Limb (tissue), 2 donors: ENCODE measurements at regions not wholly inside any gene's neighbourhood (a gene's known extent, or its start where the extent isn't known, plus 50 kb on each side); places are given as distances from the start of the nearest gene placed in this dataset.

ENCODE experiments used
- DNase-seq, 2 donors: peaks; one replicate each; pipeline ENCODE4 v3.0.0-alpha.2; 2016; ENCODE audit errors: extremely low spot score in 2 of 2

- no peak for DNase-seq
Observed at GRCh38 chr14:104271391-104271790, 133.0 kb downstream of the KIF26A start.

GRCh38 chr14:104274806-104275205 lies 136.4 kb downstream of the KIF26A start:
- no peak for DNase-seq

GRCh38 chr14:104277416-104278213 lies 139.2 kb downstream of the KIF26A start:
- peak in 1 of 2 donors; percentile 19 for DNase-seq

- DNase-seq: no peak
Observed at GRCh38 chr14:104278214-104278534, 139.8 kb downstream of the KIF26A start.

GRCh38 chr14:104280085-104280901 lies 141.9 kb downstream of the KIF26A start:
- DNase-seq: peak in 1 of 2 donors; percentile 25

- no peak for DNase-seq
Observed at GRCh38 chr14:104280902-104281767, 142.7 kb downstream of the KIF26A start.

GRCh38 chr14:104281768-104282301 lies 143.4 kb downstream of the KIF26A start:
- peak in 1 of 2 donors; percentile 19 for DNase-seq

GRCh38 chr14:104282332-104283196 lies 144.2 kb downstream of the KIF26A start:
- peak in 1 of 2 donors; percentile 38 for DNase-seq

GRCh38 chr14:104283197-104284106 lies 145.1 kb downstream of the KIF26A start:
- peak in 1 of 2 donors; percentile 37 for DNase-seq

- DNase-seq: no peak
Observed at GRCh38 chr14:104284107-104284592, 145.8 kb downstream of the KIF26A start.

- peak in 1 of 2 donors; percentile 22 for DNase-seq
Observed at GRCh38 chr14:104284636-104285507, 146.5 kb downstream of the KIF26A start.

- DNase-seq: no peak
Observed at GRCh38 chr14:104285508-104285840, 147.1 kb downstream of the KIF26A start.

GRCh38 chr14:104286086-104286485 lies 147.7 kb downstream of the KIF26A start:
- no peak for DNase-seq

GRCh38 chr14:104286496-104286895 lies 148.1 kb downstream of the KIF26A start:
- no peak for DNase-seq

- peak in 1 of 2 donors; percentile 9 for DNase-seq
Observed at GRCh38 chr14:104287301-104288009, 149.1 kb downstream of the KIF26A start.

- no peak for DNase-seq
Observed at GRCh38 chr14:104288272-104288671, 149.9 kb downstream of the KIF26A start.

GRCh38 chr14:104289507-104289906 lies 151.1 kb downstream of the KIF26A start:
- no peak for DNase-seq
